Activated T-cell treated with anti-CD3 and anti-CD28 coated beads, Interleukin-2, amount 50 U/mL, for 72 hours (primary cell): ENCODE measurements at regions not wholly inside any gene's neighbourhood (a gene's known extent, or its start where the extent isn't known, plus 50 kb on each side); places are given as distances from the start of the nearest gene placed in this dataset.

Experiments
- ATAC-seq, 2 donors: fragments of 150-1000 bp; cut with Tn5 transposase; replicated peaks in 1 of 2; 2 replicates each; pipeline ENCODE4 v1.10.0; 2021; ENCODE audit warnings: moderate library complexity in 2 of 2, mild to moderate bottlenecking in 1 of 2
- DNase-seq, 2 donors: peaks; one replicate each; pipeline ENCODE4 v3.0.0; 2021 to 2022; ENCODE audit warnings: mixed read lengths in 1 of 2
- H3K27ac Mint-ChIP-seq: one replicate; pipeline ENCODE4 v1.8.0; 2022; ENCODE audit warnings: mild to moderate bottlenecking, moderate library complexity, mixed read lengths
- H3K27me3 Mint-ChIP-seq: one replicate; pipeline ENCODE4 v1.8.0; 2022; ENCODE audit warnings: low read depth, mixed read lengths
- H3K36me3 Mint-ChIP-seq, 2 donors: one replicate each; pipeline ENCODE4 v1.8.0; 2022; ENCODE audit warnings: mixed read lengths in 2 of 2, mild to moderate bottlenecking in 1 of 2; ENCODE audit not compliant: insufficient read depth in 2 of 2
- H3K4me1 Mint-ChIP-seq: one replicate; pipeline ENCODE4 v1.8.0; 2022; ENCODE audit warnings: low read depth, mixed read lengths
- H3K4me3 Mint-ChIP-seq, 2 donors: one replicate each; pipeline ENCODE4 v1.8.0; 2022; ENCODE audit warnings: mild to moderate bottlenecking in 2 of 2, mixed read lengths in 2 of 2, moderate library complexity in 2 of 2
- H3K9me3 Mint-ChIP-seq, 2 donors: one replicate each; pipeline ENCODE4 v1.8.0; 2022; ENCODE audit warnings: mixed read lengths in 2 of 2

GRCh38 chr9:80619356-80619755, 1047.6 kb downstream of the TLE4 start:
- Mint-ChIP-seq H3K27me3 (no peaks in the 10 kb centered on the region), H3K36me3 (no peaks in the 10 kb centered on the region), H3K27ac (no peak overlapping the region), H3K4me1 (no peaks in the 10 kb centered on the region), H3K4me3 (no peak overlapping the region), H3K9me3 (peaks cover 2 to 7% of the 10 kb centered on the region in 2 donors)
- no peak for ATAC-seq
- DNase-seq: no peak

DNA sequence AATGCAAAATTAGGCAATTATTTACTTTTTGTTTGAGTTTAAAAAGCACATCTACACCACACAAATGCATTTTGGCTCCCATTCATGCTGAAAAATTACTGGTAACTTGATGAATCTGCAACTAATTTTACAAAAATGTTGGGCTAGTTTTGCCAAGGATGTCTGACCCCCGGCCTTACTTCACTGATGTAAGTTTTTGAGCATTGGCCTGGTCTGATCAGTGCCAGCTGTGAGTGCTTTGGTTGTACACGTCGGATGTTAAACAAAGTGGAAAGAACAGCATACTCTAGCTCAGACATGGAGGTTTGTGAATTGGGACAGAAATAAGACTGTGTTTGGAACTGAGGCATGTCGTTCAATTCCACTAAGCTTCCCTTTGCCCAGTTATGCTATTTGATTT, 1044.2 kb downstream of the TLE4 start:
- H3K9me3 Mint-ChIP-seq: peaks cover 0 to 7% of the 10 kb centered on the region in 2 donors
- ATAC-seq: no peak
- H3K27me3 Mint-ChIP-seq: no peaks in the 10 kb centered on the region

GRCh38 chr9:80605793-80606192, 1034.0 kb downstream of the TLE4 start:
- DNase-seq (no peak), ATAC-seq (no peak)
- Mint-ChIP-seq H3K9me3 (peaks cover 5 to 6% of the 10 kb centered on the region in 2 donors), H3K27me3 (no peaks in the 10 kb centered on the region), H3K4me3 (no peak overlapping the region), H3K27ac (no peak overlapping the region), H3K4me1 (no peaks in the 10 kb centered on the region), H3K36me3 (no peaks in the 10 kb centered on the region)

More for the DNA sequence above, 1044.2 kb downstream of the TLE4 start:
- Mint-ChIP-seq H3K4me1 (no peaks in the 10 kb centered on the region), H3K27ac (no peak overlapping the region), H3K36me3 (no peaks in the 10 kb centered on the region), H3K4me3 (no peak overlapping the region)
- no peak for DNase-seq

DNA sequence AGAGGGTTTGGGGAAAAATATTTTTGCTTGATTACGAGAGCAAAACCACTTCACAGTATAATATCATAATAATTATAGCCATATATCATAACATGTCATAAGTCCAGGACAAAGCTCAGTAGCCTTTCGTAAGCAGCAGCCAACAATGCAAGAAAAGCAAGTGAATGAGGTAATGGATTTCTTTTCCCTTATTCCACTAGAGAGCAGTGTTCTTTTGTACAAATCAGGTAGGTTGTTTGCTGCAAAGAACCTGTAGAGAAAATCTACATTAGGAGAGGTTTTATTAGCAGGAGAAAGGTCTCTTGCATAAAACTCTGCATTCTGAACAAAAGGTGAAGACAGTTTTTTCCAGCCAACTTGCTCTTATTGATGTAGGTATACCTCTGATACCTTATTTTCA, 1033.4 kb downstream of the TLE4 start:
- no peaks in the 10 kb centered on the region for H3K36me3 Mint-ChIP-seq
- H3K9me3 Mint-ChIP-seq: peaks cover 5 to 6% of the 10 kb centered on the region in 2 donors
- DNase-seq (no peak), ATAC-seq (no peak)
- H3K27me3 Mint-ChIP-seq: no peaks in the 10 kb centered on the region
- H3K4me1 Mint-ChIP-seq: no peaks in the 10 kb centered on the region
- no peak overlapping the region for H3K4me3 Mint-ChIP-seq
- no peak overlapping the region for H3K27ac Mint-ChIP-seq

- Mint-ChIP-seq H3K27me3 (no peaks in the 10 kb centered on the region), H3K9me3 (peaks cover 6 to 10% of the 10 kb centered on the region in 2 donors), H3K4me3 (no peak overlapping the region), H3K36me3 (no peaks in the 10 kb centered on the region), H3K27ac (no peak overlapping the region), H3K4me1 (no peaks in the 10 kb centered on the region)
- DNase-seq (no peak), ATAC-seq (no peak)
Measured at GRCh38 chr9:80602291-80602690, 1030.5 kb downstream of the TLE4 start.

- Mint-ChIP-seq H3K4me3 (no peak overlapping the region), H3K4me1 (no peaks in the 10 kb centered on the region), H3K27ac (no peak overlapping the region), H3K36me3 (no peaks in the 10 kb centered on the region), H3K27me3 (no peaks in the 10 kb centered on the region), H3K9me3 (peaks cover 2 to 11% of the 10 kb centered on the region in 2 donors)
- ATAC-seq: no peak
- no peak for DNase-seq
Measured at GRCh38 chr9:80596579-80596978, 1024.8 kb downstream of the TLE4 start.

DNA sequence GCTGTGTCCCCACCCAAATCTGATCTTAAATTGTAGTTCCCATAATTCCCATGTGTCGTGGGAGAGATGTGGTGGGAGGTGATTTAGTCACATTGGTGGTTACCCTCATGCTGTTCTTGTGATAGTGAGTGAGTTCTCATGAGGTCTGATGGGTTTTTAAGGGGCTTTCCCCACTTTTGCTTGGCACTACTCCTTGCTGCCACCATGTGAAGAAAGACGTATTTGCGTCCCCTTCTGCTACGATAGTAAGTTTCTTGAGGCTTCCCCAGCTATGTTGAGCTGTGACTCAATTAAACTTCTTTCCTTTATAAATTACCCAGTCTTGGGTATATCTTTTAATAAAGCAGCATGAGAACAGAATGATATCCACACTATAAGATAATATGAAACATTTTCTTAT, 1023.4 kb downstream of the TLE4 start:
- H3K4me3 Mint-ChIP-seq: no peak overlapping the region
- DNase-seq (no peak), ATAC-seq (no peak)
- no peak overlapping the region for H3K27ac Mint-ChIP-seq
- no peaks in the 10 kb centered on the region for H3K36me3 Mint-ChIP-seq
- H3K4me1 Mint-ChIP-seq: no peaks in the 10 kb centered on the region
- no peaks in the 10 kb centered on the region for H3K27me3 Mint-ChIP-seq
- peaks cover 2 to 11% of the 10 kb centered on the region in 2 donors for H3K9me3 Mint-ChIP-seq

DNA sequence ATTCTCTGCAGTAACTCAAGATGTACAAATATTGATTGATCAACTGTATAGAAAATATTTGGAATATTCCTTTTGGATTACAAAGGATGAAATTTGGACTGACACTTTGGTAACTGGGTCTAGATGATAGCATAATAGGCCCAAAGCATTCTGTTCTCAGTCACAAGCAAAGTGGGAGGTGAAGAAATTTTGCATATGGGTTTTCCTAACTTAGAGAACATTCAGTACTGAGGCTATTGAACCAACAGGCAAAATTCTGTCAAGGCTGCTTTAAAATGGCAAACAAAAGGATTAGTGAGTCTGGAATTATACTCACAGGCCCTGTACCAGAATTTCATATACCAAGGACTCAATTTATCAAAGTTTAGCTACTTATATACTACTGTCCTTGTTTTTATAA, 1020.6 kb downstream of the TLE4 start:
- Mint-ChIP-seq H3K4me3 (no peak overlapping the region), H3K27ac (no peak overlapping the region), H3K36me3 (no peaks in the 10 kb centered on the region), H3K27me3 (no peaks in the 10 kb centered on the region), H3K9me3 (peaks cover 2 to 6% of the 10 kb centered on the region in 2 donors), H3K4me1 (no peaks in the 10 kb centered on the region)
- ATAC-seq (no peak), DNase-seq (no peak)

- Mint-ChIP-seq H3K27me3 (no peaks in the 10 kb centered on the region), H3K27ac (no peak overlapping the region), H3K9me3 (peaks cover 0 to 1% of the 10 kb centered on the region in 2 donors), H3K36me3 (no peaks in the 10 kb centered on the region), H3K4me3 (no peak overlapping the region), H3K4me1 (no peaks in the 10 kb centered on the region)
- ATAC-seq (no peak), DNase-seq (no peak)
Measured at GRCh38 chr9:80586786-80587330, 1015.1 kb downstream of the TLE4 start.

- Mint-ChIP-seq H3K4me1 (no peaks in the 10 kb centered on the region), H3K9me3 (peaks cover 11 to 27% of the 10 kb centered on the region in 2 donors), H3K4me3 (no peak overlapping the region), H3K27ac (no peak overlapping the region), H3K27me3 (no peaks in the 10 kb centered on the region), H3K36me3 (peaks cover 0 to 4% of the 10 kb centered on the region in 2 donors)
- ATAC-seq: no peak
- DNase-seq: no peak
Measured at GRCh38 chr9:80571953-80572352, 1000.2 kb downstream of the TLE4 start.

DNA sequence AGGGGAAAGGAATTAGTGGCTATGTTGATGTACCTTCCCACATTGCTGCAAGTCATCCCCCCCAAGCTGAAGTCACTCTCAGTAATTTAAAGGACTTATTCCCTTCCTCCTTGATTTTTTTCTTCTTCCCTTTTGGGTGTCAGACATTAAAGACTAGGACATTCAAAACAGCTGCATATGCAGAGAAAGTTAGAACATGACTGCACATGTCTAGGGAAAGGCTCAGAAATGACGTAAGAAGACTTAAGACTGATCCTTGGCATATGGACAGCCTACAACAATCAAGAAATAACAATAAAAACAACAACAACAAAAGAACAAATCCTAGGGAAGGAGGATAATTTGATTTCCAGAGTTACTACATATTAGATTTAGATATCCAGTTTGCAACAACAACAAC, 997.5 kb downstream of the TLE4 start:
- ATAC-seq (no peak), DNase-seq (no peak)
- Mint-ChIP-seq H3K4me1 (no peaks in the 10 kb centered on the region), H3K4me3 (no peak overlapping the region), H3K36me3 (peaks cover 0 to 3% of the 10 kb centered on the region in 2 donors), H3K27ac (no peak overlapping the region), H3K9me3 (peaks cover 11% of the 10 kb centered on the region in 2 donors), H3K27me3 (no peaks in the 10 kb centered on the region)

DNA sequence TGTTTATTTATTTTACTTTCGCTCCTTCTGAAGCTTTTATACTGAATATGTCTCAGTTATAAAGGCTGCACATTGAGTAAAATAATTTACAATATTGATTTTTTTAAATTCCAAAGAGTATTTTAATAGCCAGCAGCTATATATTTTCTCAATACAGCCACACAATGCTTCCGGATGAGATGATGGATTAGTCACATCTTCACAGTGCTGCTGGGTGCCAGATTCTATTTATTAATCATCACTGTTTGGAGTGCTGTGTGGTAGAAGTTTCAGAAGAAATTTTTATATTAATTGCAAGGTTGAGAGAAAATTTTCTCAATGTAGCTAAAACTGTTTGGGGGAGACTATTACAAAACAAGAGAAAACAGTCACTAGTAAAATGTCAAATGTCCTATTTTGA, 989.8 kb downstream of the TLE4 start:
- Mint-ChIP-seq H3K27ac (no peak overlapping the region), H3K9me3 (peaks cover 0 to 8% of the 10 kb centered on the region in 2 donors)

GRCh38 chr9:80560976-80561375, 989.2 kb downstream of the TLE4 start:
- DNase-seq (no peak), ATAC-seq (no peak)
- Mint-ChIP-seq H3K4me1 (no peaks in the 10 kb centered on the region), H3K4me3 (no peak overlapping the region), H3K27ac (no peak overlapping the region), H3K27me3 (no peaks in the 10 kb centered on the region), H3K9me3 (peaks cover 0 to 8% of the 10 kb centered on the region in 2 donors), H3K36me3 (no peaks in the 10 kb centered on the region)

More for the DNA sequence above, 989.8 kb downstream of the TLE4 start:
- Mint-ChIP-seq H3K4me3 (no peak overlapping the region), H3K36me3 (no peaks in the 10 kb centered on the region), H3K27me3 (no peaks in the 10 kb centered on the region), H3K4me1 (no peaks in the 10 kb centered on the region)
- DNase-seq (no peak), ATAC-seq (no peak)

DNA sequence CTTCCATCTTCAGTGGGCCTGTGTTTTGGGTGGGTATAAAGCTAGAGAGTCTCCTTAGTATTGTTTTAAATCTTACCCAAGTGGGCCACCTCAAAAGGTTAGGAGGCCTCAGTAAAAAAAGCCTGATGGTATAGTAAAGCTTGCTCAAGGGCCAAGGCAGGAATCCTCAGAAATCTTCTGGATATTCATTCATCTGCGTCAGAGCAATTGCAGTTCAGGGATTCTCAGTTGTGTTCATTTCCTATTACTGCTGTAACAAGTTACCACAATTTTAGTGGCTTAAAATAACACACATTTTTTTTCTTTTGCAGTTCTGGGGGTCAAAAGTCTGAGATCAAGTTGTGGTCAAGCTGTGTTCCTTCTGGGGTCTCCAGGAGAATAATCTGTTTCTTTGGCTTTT, 985.5 kb downstream of the TLE4 start:
- H3K27ac Mint-ChIP-seq: no peak overlapping the region
- peaks cover 0 to 5% of the 10 kb centered on the region in 2 donors for H3K9me3 Mint-ChIP-seq
- no peaks in the 10 kb centered on the region for H3K27me3 Mint-ChIP-seq
- H3K4me1 Mint-ChIP-seq: no peaks in the 10 kb centered on the region
- ATAC-seq (no peak), DNase-seq (no peak)
- no peak overlapping the region for H3K4me3 Mint-ChIP-seq
- H3K36me3 Mint-ChIP-seq: no peaks in the 10 kb centered on the region
